ENCODE measurements at regions not wholly inside any gene's neighbourhood (a gene's known extent, or its start where the extent isn't known, plus 50 kb on each side); places are given as distances from the start of the nearest gene placed in this dataset.

DNA sequence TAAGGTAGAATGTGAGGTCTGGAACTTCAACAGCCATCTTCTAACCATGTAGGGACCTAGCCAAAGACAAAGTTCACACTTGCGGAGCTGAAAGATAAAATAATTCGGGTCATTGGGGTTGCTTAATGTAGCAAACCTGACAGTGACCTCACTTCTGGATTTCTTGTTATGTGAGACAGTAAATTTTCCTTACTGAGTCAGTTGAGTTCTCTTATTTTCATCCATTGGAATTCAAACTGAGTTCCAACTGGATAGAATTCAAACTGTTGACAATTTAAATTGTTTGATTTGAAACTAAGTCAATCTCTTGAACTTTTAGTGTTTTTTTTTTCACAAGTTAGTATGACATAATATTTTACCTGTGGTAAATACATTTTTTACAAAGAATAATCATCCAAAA, 406.5 kb downstream of the ADAMTS20 start (continued):
- no peak for TF ChIP-seq ZNF558 (tag by site-specific recombination; IDR thresholded peaks at IDR 0.05)
- no peak for TF ChIP-seq ZNF621 (tag by site-specific recombination; IDR thresholded peaks at IDR 0.05)
- no peak for TF ChIP-seq IKZF3 (tag by site-specific recombination; IDR thresholded peaks at IDR 0.05)

DNA sequence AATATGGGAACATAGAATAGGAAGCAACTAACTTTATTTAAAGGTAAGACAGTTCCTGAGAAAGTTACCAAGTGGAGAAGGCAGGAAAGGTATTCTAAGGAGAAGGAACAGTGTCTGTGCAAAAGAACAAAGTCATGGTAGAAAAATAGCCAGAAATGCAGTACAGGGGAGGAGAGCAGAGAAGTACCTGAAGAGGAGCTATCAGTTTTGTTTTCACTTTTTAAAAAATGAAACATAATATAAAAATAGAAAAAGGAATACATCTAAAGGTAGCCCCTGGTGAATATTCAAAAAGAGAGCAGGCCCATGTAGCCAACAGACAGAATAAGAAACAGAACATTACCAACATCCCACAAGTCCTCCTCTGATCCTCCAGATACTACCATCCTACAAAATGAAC, 408.7 kb downstream of the ADAMTS20 start:
- Histone ChIP-seq H3K4me3 (ENCODE audit: low read depth, low read length) (no peak overlapping the region), H3K27ac (ENCODE audit: extremely low read depth, low read depth, low read length) (no peak overlapping the region), H3K9me3 (ENCODE audit: control insufficient read depth, insufficient read depth, low read depth, low read length) (no peaks in the 10 kb centered on the region), H3K36me3 (ENCODE audit: control insufficient read depth in 2 of 2, insufficient read depth in 1 of 2, low read length in 2 of 2) (no peaks in the 10 kb centered on the region), H3K4me1 (ENCODE audit: control insufficient read depth, insufficient read depth, low read length) (no peaks in the 10 kb centered on the region)
- POLR2A ChIA-PET = no interaction called here
- CTCF ChIA-PET = interaction anchor here (0.5 to 0.7 kb wide), 2 partner anchors 9 to 330 kb away, joined by 3 to 4 read pairs; no protein-coding TSS in a partner anchor
- TF ChIP-seq ZNF350 (tag by site-specific recombination; IDR thresholded peaks at IDR 0.05) (no peak), ZNF830 (tag by site-specific recombination; IDR thresholded peaks at IDR 0.05; ENCODE audit: low read depth) (no peak), ZNF416 (tag by site-specific recombination; IDR thresholded peaks at IDR 0.05) (no peak), ZNF843 (tag by site-specific recombination; IDR thresholded peaks at IDR 0.05) (no peak), ZSCAN16 (tag by site-specific recombination; IDR thresholded peaks at IDR 0.05) (no peak), HOXD13 (CRISPR knock-in tag; IDR thresholded peaks at IDR 0.05; ENCODE audit: borderline replicate concordance) (no peak), ZNF561 (tag by site-specific recombination; IDR thresholded peaks at IDR 0.05; ENCODE audit: borderline replicate concordance) (no peak)
- TF ChIP-seq, protein P1, sequence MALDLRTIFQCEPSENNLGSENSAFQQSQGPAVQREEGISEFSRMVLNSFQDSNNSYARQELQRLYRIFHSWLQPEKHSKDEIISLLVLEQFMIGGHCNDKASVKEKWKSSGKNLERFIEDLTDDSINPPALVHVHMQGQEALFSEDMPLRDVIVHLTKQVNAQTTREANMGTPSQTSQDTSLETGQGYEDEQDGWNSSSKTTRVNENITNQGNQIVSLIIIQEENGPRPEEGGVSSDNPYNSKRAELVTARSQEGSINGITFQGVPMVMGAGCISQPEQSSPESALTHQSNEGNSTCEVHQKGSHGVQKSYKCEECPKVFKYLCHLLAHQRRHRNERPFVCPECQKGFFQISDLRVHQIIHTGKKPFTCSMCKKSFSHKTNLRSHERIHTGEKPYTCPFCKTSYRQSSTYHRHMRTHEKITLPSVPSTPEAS (tag by site-specific recombination; IDR thresholded peaks at IDR 0.05) = no peak
- TF ChIP-seq, protein P2, sequence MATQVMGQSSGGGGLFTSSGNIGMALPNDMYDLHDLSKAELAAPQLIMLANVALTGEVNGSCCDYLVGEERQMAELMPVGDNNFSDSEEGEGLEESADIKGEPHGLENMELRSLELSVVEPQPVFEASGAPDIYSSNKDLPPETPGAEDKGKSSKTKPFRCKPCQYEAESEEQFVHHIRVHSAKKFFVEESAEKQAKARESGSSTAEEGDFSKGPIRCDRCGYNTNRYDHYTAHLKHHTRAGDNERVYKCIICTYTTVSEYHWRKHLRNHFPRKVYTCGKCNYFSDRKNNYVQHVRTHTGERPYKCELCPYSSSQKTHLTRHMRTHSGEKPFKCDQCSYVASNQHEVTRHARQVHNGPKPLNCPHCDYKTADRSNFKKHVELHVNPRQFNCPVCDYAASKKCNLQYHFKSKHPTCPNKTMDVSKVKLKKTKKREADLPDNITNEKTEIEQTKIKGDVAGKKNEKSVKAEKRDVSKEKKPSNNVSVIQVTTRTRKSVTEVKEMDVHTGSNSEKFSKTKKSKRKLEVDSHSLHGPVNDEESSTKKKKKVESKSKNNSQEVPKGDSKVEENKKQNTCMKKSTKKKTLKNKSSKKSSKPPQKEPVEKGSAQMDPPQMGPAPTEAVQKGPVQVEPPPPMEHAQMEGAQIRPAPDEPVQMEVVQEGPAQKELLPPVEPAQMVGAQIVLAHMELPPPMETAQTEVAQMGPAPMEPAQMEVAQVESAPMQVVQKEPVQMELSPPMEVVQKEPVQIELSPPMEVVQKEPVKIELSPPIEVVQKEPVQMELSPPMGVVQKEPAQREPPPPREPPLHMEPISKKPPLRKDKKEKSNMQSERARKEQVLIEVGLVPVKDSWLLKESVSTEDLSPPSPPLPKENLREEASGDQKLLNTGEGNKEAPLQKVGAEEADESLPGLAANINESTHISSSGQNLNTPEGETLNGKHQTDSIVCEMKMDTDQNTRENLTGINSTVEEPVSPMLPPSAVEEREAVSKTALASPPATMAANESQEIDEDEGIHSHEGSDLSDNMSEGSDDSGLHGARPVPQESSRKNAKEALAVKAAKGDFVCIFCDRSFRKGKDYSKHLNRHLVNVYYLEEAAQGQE (tag by site-specific recombination; IDR thresholded peaks at IDR 0.05) = no peak

DNA sequence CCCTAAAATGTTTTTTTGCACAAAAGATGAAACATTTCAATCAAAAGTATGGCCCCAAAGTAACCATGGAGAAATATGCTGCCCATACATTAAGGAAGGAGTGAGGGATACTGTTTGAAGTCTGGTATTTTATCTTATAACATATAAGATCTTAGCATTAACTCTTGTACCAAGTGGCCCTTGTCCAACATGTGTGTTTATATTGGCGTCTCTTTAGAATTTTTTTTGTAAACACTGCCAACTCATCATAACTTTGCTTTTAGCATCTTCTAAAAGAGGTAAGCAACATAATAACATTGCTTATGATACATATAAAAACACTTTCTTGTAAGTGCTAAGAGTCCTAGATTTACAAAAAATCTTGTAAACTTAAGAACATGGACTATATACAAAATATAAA, 419.7 kb downstream of the ADAMTS20 start:
- Histone ChIP-seq H3K4me3 (ENCODE audit: low read depth, low read length) (no peak overlapping the region), H3K27ac (ENCODE audit: extremely low read depth, low read depth, low read length) (no peak overlapping the region), H3K9me3 (ENCODE audit: control insufficient read depth, insufficient read depth, low read depth, low read length) (no peaks in the 10 kb centered on the region), H3K36me3 (ENCODE audit: control insufficient read depth in 2 of 2, insufficient read depth in 1 of 2, low read length in 2 of 2) (no peaks in the 10 kb centered on the region; a peak in 1 of 3 replicates), H3K4me1 (ENCODE audit: control insufficient read depth, insufficient read depth, low read length) (no peaks in the 10 kb centered on the region)
- ChIA-PET POLR2A (no interaction called here), CTCF (interaction anchor here (0.6 kb wide), 2 partner anchors 10 to 30 kb away, joined by 3 read pairs; no protein-coding TSS in a partner anchor)
- TF ChIP-seq, protein P3, sequence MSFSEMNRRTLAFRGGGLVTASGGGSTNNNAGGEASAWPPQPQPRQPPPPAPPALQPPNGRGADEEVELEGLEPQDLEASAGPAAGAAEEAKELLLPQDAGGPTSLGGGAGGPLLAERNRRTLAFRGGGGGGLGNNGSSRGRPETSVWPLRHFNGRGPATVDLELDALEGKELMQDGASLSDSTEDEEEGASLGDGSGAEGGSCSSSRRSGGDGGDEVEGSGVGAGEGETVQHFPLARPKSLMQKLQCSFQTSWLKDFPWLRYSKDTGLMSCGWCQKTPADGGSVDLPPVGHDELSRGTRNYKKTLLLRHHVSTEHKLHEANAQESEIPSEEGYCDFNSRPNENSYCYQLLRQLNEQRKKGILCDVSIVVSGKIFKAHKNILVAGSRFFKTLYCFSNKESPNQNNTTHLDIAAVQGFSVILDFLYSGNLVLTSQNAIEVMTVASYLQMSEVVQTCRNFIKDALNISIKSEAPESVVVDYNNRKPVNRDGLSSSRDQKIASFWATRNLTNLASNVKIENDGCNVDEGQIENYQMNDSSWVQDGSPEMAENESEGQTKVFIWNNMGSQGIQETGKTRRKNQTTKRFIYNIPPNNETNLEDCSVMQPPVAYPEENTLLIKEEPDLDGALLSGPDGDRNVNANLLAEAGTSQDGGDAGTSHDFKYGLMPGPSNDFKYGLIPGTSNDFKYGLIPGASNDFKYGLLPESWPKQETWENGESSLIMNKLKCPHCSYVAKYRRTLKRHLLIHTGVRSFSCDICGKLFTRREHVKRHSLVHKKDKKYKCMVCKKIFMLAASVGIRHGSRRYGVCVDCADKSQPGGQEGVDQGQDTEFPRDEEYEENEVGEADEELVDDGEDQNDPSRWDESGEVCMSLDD (tag by site-specific recombination; IDR thresholded peaks at IDR 0.05) = no peak
- TF ChIP-seq ZNF610 (tag by site-specific recombination; IDR thresholded peaks at IDR 0.05; ENCODE audit: borderline replicate concordance) (no peak), ZNF16 (tag by site-specific recombination; IDR thresholded peaks at IDR 0.05; ENCODE audit: low read depth) (no peak), GFI1B (tag by site-specific recombination; IDR thresholded peaks at IDR 0.05) (no peak), ZBTB1 (tag by site-specific recombination; IDR thresholded peaks at IDR 0.05) (no peak), BCL11B (tag by site-specific recombination; IDR thresholded peaks at IDR 0.05; ENCODE audit: low read depth) (no peak), ZNF621 (tag by site-specific recombination; IDR thresholded peaks at IDR 0.05) (no peak), SP7 (tag by site-specific recombination; IDR thresholded peaks at IDR 0.05) (no peak), ZFP69B (tag by site-specific recombination; IDR thresholded peaks at IDR 0.05) (no peak), ZNF2 (tag by site-specific recombination; IDR thresholded peaks at IDR 0.05) (no peak), RBAK (tag by site-specific recombination; IDR thresholded peaks at IDR 0.05) (no peak), ZNF404 (tag by site-specific recombination; IDR thresholded peaks at IDR 0.05) (no peak)
- TF ChIP-seq, protein P4, sequence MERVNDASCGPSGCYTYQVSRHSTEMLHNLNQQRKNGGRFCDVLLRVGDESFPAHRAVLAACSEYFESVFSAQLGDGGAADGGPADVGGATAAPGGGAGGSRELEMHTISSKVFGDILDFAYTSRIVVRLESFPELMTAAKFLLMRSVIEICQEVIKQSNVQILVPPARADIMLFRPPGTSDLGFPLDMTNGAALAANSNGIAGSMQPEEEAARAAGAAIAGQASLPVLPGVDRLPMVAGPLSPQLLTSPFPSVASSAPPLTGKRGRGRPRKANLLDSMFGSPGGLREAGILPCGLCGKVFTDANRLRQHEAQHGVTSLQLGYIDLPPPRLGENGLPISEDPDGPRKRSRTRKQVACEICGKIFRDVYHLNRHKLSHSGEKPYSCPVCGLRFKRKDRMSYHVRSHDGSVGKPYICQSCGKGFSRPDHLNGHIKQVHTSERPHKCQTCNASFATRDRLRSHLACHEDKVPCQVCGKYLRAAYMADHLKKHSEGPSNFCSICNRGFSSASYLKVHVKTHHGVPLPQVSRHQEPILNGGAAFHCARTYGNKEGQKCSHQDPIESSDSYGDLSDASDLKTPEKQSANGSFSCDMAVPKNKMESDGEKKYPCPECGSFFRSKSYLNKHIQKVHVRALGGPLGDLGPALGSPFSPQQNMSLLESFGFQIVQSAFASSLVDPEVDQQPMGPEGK (tag by site-specific recombination; IDR thresholded peaks at IDR 0.05) = no peak
